ENCODE measurements at regions not wholly inside any gene's neighbourhood (a gene's known extent, or its start where the extent isn't known, plus 50 kb on each side); places are given as distances from the start of the nearest gene placed in this dataset.

- no peak for TF ChIP-seq CTCF (IDR thresholded peaks at IDR 0.05 in 2 of 3, conservative IDR thresholded peaks at IDR 0.05 in 1 of 3; ENCODE audit: borderline replicate concordance in 1 of 3, insufficient read depth in 1 of 3, low read depth in 2 of 3, low read length in 2 of 3)
- no peak for TF ChIP-seq ZNF274 (IDR thresholded peaks at IDR 0.05; ENCODE audit: low read depth, low read length)
- TF ChIP-seq CBX3 (IDR thresholded peaks at IDR 0.05; ENCODE audit: low read depth), result no peak
- no peak for TF ChIP-seq CEBPB (IDR thresholded peaks at IDR 0.05; ENCODE audit: low read depth)
- no peak for TF ChIP-seq MAX (IDR thresholded peaks at IDR 0.05)
- TF ChIP-seq ATF3 (IDR thresholded peaks at IDR 0.05), result no peak
- TF ChIP-seq SIN3A (IDR thresholded peaks at IDR 0.05; ENCODE audit: low read depth), result no peak
Measured at GRCh38 chr4:100641336-100641735, 123.5 kb upstream of the EMCN start.
